ENCODE measurements at regions not wholly inside any gene's neighbourhood (a gene's known extent, or its start where the extent isn't known, plus 50 kb on each side); places are given as distances from the start of the nearest gene placed in this dataset.

GRCh38 chr6:112636650-112637262 is 289.6 kb downstream of the RFPL4B start:
- no peak for TF ChIP-seq CTCF (IDR thresholded peaks at IDR 0.05)
- no peak for TF ChIP-seq SIN3A (IDR thresholded peaks at IDR 0.05; ENCODE audit: borderline replicate concordance, insufficient read depth, low read depth, low read length)
- TF ChIP-seq POLR2AphosphoS5 (IDR thresholded peaks at IDR 0.05; ENCODE audit: low read depth, low read length), result no peak
